Cardiac septum (tissue), 1 donor: ENCODE measurements at regions not wholly inside any gene's neighbourhood (a gene's known extent, or its start where the extent isn't known, plus 50 kb on each side); places are given as distances from the start of the nearest gene placed in this dataset.

Source experiments
- DNase-seq: peaks from one replicate; pipeline ENCODE4 v3.0.0-alpha.2; 2020; ENCODE audit warnings: low spot score
- intact Hi-C: fragments of 100-400 bp; cut with DNase I; formaldehyde crosslinking; loops from one replicate; pipeline ENCODE4 v1.14.0; 2022
- donor health status: DM: no; HTN: no; CAD: no.

DNA sequence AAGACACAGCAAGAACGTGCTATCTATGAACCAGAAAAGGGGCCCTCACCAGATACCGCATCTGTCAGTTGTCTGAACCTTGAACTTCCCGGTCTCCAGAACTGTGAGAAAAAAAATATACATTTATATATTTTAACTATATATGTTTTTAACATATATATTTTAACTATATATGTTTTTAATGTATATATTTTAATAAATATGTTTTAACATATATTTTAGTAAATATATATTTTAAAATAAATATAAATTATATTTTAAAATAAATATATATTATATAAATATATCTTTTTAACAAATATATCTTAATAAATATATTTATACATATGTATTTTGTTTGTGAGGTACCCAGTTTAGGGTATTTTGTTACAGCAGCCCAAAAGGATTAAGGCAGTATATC lies 958.2 kb upstream of the AUTS2 start:
- intact Hi-C loops: no loop called here
- DNase-seq: no peak

DNA sequence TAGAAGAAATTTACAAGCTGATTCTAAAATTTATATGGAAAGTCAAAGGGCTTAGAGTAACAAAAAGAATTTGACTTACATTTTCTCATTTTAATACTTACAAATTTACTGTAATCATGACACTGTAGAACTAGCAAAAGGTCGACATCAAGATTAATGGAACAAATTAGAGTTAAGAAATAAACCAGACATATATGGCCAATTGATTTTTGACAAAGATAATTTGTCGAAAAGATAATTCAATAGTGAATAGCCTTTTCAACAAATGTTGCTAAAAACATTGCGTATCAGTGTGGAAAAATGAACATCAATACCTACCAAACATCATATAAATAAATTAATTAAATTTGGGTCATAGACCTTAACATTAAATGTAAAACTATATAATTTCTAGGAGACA lies 955.5 kb upstream of the AUTS2 start:
- intact Hi-C loops: no loop called here
- no peak for DNase-seq

DNA sequence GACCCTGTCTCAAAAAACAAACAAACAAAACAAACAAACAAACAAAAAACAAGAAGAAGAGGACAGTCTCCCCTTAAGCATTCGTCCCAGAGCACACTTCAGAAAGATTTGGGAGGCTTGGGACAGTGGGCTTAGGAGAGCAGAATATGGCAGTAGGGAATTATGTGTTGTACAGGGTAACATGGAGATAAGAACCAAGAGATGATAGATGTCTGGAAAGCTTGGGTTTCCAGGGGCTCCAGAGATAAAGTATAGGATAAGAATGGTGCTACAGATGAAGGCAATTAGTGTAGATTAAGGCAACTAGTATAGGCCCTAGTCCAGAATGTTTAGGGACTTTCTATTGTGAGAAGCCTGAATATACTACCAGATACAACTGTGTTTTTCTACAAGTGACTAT lies 934.9 kb upstream of the AUTS2 start:
- intact Hi-C loops: no loop called here
- no peak for DNase-seq

DNA sequence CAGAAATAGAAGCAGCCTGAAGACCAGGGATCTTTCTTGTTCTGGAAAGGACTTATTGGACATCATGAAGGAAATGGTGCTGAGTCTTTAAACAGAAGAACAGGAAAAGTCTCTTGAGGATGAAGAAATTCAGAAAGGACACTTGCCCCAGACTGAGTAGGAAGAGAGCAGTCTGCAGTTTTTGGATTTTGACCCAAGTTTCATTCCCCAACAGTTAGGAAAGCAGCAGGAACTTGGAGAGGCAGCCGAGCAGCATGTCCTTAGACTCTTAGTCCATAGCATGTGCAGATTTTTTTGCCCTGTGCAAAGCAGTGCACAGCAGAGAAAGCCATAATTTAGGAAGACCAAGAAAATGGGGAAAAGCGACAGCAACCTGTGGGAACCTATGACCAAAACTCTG lies 927.2 kb upstream of the AUTS2 start:
- intact Hi-C loops: no loop called here
- DNase-seq: no peak

DNA sequence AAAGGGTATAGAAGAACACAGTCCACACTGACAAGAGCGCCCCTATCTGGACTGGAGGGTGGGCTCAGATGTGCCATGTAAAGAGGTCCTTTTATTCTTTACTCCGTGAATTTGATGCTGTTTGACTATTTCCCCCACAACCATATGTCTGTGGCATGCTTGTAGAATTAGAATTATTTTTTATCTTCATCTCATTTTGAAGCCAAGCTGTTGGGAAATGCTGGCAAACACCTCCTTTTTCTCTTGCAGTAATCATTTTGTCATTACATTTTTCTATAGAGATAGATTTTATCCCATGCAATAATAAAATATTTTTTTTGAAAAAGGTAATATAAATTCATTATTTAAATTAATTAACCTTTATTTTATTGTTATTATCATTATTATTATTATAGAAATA lies 926.6 kb upstream of the AUTS2 start:
- intact Hi-C loops: no loop called here

DNA sequence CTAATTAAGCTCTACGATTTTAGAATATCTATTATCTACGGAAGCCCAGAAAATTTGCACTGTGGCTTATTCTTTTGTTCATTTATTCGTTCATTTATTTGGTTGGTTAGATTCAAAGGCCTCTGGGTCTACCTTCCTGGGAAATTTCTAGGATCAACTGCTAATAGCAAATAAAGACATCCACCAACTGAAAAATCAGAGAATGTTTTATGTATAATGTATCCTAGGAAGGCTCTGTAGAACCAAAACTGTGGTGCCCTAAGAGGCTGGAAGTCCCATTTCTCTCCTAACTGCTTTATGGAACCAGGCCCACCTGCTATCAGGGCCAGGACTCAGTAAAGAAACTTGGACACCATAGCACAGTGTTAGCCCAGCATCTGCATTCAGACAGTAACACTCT lies 923.4 kb upstream of the AUTS2 start:
- no peak for DNase-seq
- intact Hi-C loops: no loop called here

More for the DNA sequence above, 926.6 kb upstream of the AUTS2 start:
- no peak for DNase-seq

DNA sequence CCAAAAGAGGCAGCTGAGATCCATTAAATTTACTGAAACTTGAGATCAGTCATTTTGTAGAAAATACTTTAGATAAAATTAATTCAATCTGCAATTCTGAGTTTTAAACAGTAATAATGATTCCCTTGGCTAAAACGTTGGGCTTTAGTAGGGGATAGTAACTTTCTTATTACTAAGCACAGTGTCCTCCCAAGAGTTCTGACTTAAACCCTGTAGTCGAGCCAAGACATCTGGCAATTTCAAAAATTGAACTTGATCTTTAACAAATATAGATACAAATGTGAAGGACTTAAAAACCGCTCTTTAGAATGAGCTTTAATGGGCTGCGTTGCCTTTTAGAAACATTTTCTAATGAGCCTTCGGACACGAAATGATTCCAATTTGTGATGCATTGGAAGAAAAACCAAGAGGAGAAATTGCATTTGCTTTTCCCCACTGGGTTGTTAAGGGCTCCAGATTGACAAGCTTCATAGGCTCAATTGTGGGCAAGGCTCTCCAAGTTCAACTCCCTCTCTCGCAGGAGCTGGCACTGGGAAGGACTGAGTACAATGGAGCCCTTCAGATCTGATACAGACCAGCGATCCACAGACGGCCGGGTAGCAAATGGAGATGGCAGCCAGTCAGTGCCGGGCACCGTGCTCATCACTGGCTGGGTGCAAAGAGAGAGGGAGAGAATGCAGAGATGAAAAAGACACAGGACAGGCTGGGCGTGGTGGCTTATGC lies 921.3 kb upstream of the AUTS2 start:
- DNase-seq: no peak
- intact Hi-C loops: no loop called here

DNA sequence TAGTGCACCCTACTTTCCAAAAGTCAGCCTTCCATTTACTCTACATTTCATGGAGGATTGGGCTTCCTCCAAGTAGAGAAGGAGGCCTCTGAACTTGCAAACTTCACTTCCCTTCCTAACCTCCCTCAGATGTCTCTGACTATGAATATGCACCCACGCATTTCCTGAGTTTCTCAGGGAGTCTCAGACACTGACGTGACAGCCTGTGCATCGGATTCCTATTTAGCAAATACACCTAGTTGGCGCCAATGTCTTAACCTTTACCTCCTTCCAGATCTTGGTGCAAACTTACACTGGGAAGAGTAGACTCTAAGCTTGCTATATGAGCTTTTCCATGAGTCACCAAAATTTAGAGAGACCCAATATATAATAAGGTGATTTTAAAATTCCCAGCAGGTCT lies 920.1 kb upstream of the AUTS2 start:
- intact Hi-C loops: no loop called here

DNA sequence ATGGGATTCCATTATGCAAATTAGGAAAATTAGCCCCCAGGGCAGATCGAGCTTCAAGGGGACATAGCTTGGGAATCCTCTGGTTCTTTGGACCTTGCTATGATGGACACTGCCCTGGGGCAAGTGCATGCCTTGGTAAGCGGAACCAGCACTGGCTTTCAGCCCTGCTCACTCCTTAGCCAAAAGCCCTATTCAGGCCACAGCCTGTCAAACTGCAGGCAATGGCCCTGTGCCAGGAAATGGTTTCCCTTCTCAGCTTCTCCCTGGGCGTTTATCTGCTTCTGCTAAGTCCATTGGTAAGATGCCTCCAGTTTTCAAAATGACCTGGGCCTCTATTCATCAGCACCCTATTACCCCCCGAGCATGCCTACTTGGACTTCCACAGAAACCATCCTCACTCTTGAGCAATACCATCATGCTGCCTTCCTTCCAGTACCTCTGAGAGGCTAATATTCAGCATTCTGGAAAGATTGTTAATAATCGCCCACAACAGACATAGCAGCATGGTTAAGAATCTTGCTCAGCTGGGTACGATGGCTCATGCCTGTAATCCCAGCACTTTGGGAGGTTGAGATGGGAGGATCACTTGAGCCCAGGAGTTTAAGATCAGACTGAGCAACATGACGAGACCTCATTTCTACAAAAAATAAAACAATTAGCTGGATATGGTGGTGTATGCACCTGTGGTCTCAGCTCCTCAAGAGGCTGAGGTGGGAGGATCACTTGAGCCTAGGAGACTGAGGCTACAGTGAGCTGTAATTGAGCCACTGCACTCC lies 918.6 kb upstream of the AUTS2 start:
- no peak for DNase-seq
- intact Hi-C loops: no loop called here

More for the DNA sequence above, 920.1 kb upstream of the AUTS2 start:
- DNase-seq: no peak

DNA sequence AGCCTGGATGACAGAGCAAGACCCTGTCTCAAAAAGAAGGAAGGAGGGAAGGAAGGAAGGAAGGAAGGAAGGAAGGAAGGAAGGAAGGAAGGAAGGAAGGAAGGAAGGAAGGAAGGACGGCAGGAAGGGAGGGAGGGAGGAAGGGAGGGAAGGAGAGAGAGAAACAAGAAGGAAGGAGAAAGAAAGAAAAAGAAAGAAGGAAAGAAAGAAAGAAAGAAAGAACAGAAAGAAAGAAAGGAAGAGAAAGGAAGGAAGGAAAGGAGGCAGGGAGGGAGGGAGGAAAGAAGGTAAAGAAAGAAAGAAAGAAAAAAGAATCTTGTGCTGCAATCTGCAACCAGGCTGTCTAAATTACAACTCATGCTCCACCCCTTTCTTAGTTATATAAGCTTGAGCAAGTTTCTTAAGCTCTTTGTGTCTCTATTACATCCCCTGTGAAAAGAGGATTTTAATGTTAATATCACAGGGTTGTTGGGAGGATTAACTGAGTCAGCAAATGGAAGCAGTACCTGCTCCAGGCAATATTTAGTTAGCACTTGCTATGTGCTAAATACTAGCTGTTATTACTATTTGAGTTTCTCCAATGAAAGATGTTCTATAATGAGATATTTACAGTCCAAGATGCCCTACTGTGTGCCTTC lies 917.9 kb upstream of the AUTS2 start:
- intact Hi-C loops: no loop called here
- DNase-seq: no peak

DNA sequence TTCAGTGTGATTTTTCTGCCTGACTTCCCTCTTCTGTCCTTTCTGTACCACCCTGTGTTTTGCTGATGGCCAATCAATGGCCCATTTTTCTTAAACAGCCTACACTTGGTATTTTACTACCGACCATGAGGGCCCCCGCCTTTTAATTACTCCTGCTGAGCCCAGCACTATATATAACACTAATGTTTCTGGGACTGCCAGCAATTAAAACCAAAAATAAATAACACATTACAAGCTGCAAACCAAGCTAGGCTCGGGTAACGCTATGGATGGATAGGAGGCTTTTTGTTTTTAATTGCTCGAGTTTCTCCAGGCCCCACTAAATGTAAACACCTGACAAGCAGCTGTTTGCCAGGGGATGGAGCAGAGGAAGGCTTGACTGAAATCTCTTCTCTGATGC lies 915.4 kb upstream of the AUTS2 start:
- intact Hi-C loops: no loop called here
- DNase-seq: no peak

DNA sequence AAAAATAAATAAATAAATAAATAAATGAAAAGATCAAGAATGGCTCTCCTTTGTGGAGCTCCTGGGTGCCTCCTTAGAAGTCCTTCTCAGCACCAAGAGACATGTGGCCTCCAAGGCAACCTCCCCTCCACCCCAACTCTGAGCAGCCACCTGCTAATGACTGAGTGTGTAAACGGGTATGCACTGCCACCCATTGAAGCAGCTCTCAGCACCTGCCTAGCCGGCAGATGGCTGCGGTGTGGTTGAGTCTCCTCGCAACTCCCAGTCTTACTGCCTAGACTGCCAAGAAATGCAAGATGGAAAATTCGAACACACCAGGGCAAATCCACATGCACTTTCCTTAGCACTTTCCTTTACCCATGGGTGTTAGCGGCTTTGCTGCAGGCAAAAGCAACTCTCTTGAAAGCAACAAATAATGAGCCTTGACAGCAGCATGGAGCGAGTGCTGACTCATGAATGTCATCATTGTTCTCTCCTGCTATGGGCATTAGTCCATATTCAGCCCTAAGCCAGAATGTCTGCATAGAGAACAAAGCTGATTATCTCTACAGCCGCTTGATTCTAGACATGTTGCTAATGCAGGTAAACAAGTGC lies 913.9 kb upstream of the AUTS2 start:
- DNase-seq: no peak
- intact Hi-C loops: no loop called here

DNA sequence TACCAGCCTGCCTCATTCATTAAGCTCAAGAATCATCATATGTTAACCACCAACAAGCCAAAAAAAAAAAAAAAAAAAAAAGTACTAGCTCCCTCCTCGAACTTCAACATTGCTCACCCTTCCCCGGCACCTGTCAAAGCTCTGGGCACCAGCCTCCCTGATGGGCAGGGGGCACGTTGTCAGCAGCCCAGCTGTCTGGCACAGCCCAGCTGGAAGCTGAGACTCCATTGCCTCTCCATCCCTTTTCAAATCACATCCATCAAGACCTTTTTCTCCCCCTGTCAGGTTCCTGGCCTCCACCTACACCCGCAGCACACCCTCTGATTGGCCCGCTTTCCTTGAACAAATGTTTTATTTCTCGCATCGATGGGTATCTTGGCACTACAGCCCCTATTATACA lies 913.3 kb upstream of the AUTS2 start:
- intact Hi-C loops: no loop called here
- no peak for DNase-seq

DNA sequence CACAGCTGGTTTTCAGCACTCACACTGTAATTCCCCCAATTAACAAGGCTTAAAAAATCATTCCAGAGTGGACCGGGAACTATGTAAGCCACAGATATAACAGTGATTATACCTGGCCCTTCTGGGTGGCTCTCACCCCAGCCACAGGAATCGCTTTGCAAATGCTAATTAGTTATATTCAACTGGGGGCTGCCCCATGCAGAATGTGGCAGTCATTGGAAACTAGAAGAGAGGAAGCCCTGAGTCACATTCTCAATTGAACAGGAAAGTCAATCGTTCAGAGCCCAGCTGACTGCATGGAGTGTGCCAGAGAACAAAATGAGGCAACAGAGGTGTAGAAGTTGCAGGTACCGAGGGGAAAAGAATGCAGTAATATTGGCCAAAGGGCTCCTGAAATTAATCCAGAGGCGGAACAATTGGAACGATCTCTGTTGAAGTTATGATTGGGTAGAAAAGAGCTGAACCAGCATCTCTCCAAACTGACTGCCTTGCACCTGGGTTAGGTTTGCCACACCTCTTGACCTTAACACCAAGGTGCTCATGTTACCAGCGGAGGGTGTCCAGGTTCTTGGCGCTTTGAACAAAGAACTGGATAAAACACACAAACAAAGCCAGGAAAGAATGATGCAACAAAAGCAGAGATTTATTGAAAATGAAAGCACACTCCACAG lies 909.7 kb upstream of the AUTS2 start:
- intact Hi-C loops: no loop called here
- no peak for DNase-seq

DNA sequence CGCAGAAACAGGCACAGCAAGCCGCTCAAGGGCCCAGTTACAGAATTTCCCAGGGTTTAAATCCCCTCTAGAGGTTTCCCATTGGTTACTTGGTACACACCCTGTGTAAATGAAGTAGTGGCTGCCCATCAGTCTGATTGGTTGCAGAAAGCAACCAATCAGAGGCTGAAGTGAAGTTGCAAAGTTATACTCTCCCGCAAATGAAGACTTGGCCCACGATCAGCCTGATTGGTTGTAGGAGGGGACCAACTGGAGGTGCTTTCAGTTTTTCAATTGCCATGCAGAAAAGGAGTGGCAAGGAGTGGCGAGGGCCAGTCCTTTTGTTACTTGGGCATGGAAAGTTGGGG lies 909.2 kb upstream of the AUTS2 start:
- no peak for DNase-seq
- intact Hi-C loops: no loop called here

DNA sequence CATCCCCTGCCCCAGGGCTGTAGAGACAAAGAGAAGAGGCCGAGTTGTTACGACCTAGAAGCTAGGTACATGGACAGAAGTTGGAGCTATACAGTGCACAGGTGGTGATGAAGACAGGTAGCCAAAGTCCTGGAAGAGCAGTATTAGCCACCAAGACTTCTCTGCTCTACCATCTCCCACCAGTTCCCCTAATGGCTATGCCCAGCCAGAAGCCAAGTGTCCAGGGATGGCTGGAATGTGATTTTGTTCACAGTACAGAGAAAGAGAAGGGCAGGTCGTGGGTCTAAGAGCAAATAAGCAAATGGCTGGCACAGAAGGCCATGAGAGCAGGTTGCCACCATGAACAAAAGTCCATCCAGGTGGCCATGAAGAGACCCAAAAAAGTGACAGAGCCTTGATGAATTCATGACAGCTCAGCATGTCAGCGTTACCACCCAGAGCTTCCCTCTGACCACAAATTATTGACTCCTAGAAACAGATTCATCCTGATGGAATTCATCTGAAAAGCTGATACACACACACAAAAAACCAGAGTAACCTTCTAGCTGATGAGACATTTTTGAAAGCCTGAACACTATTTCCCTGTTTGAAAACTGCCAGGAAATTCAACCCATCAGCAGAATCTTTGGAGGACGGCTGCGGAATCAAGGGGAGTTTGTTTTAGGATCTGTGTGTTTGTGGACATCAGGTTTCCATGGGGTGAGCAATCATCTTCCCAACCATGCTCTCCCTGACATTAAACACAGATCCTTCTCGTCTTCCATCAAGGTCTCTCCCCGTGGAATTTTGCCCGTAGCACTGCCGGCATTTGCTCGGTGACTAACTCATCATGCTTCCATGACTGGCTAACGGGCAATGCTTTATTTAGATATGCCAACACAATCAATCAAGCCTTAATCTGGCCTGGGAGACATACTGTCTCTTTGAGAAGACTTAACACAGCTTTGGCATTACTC lies 906.7 kb upstream of the AUTS2 start:
- DNase-seq: no peak
- intact Hi-C loops: no loop called here

DNA sequence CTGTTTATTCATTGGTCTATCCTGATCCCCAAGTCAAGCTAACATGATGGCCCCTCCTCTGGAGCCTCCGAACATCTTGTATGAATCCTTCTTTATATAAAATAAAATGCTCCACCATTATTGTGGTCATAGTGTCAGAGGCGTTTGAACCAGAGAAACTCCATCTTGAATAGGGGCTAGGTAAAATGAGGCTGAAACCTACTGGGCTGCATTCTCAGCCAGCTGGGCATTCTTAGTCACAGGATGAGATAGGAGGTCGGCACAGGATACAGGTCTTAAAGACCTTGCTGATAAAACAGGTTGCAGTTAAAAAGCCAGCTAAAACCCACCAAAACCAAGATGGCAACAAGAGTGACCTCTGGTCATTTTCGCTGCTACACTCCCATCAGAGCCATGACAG lies 905.8 kb upstream of the AUTS2 start:
- DNase-seq: no peak
- intact Hi-C loops: no loop called here

DNA sequence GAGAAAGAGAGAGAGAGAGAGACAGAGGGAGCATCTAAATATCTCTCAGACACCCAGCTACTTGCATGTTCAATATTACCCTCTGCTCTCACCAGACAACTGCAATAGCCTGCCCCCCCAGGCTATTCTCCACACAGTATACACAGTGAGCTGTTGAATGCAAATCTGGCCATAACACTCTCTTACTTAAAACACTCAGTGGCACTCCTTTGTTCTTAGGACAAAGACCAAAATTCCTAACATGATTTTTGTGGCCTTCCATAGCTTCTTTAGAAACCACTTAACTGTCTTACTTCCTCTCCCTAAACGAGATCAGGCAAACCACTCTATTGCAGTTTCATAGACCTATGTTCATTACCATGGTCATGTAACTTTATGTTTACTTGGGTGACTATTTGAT lies 903.6 kb upstream of the AUTS2 start:
- intact Hi-C loops: no loop called here
- DNase-seq: no peak

DNA sequence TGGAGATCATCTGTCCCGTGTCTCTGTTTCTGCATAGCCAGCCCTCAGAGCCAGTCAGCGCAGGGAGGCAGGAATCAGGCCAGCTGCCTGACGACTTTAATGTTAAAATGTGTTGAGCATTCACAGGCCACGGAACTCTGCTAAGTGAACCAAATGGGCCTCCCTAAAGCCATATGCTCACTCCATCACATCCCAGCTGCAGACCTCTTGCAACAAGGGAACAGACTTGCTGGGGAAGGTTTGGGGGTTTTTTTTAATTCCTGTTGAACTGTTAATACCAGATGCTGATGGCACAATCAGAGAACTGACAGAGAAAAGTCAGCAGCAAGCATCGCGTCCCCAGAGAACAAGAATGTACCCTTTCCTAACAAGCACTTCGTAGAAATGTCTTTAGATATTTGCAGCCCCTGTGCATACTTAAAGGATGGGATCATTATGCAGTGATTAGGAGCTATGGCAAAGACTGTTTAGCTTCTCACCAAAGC lies 900.4 kb upstream of the AUTS2 start:
- intact Hi-C loops: no loop called here
- DNase-seq: no peak
